AG04449 (cell line): ENCODE measurements at regions not wholly inside any gene's neighbourhood (a gene's known extent, or its start where the extent isn't known, plus 50 kb on each side); places are given as distances from the start of the nearest gene placed in this dataset.

ENCODE experiments used
- CTCF ChIA-PET: fragments of 350-600 bp; formaldehyde crosslinking; extraction: SDS; loops from one replicate; lab custom pipeline; 2021; ENCODE audit warnings: antibody characterized with exemption; lab: Yijun Ruan, JAX
- POLR2A ChIA-PET: fragments of 400-600, 350-600 bp; formaldehyde crosslinking; extraction: SDS; loops from one replicate; lab custom pipeline; 2020; ENCODE audit warnings: antibody characterized with exemption, inconsistent platforms; lab: Yijun Ruan, JAX
- DNase-seq: peaks from one replicate; pipeline ENCODE4 v3.0.0-alpha.2; 2010; ENCODE audit warnings: low read depth, low spot score
- H3K4me3 ChIP-seq: 2 replicates; pipeline ENCODE4 v1.5.1; 2011; ENCODE audit warnings: low read depth, mild to moderate bottlenecking, control low read depth, low read length
- TF ChIP-seq, protein P1 (sequence below): IDR thresholded peaks from one replicate; pipeline ENCODE4 v1.5.1; 2011; ENCODE audit warnings: mild to moderate bottlenecking, moderate library complexity, low read length, control low read depth, inconsistent platforms; ENCODE audit not compliant: insufficient read depth; ENCODE audit errors: missing control alignments

DNA sequence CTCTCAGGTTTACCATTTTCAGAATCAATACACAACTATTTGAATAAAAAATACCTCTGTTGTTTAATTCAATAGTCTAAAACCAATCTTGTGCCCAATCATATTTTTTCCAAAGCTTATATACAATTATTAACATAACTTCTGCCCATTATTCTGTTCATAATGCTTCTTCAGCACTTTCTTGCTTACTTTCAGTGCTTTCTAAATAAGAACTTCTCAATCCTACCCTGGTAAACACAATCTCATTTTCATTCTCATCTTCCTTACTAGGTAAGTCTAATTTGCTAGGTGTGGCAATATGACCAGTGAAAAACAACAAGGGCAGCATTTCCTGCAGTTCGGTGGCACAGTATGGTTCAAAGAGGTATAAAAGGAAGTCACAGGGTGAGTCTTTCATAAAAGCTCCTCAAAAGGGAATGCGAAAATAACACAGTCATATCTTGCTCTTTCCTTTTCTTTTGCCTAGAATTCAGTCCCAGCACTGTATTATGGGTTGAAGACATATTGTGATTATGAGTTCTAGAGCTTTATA is 103.5 kb downstream of the FOXG1 start:
- H3K4me3 ChIP-seq: no peak overlapping the region
- POLR2A ChIA-PET: no interaction called here
- TF ChIP-seq, protein P1, sequence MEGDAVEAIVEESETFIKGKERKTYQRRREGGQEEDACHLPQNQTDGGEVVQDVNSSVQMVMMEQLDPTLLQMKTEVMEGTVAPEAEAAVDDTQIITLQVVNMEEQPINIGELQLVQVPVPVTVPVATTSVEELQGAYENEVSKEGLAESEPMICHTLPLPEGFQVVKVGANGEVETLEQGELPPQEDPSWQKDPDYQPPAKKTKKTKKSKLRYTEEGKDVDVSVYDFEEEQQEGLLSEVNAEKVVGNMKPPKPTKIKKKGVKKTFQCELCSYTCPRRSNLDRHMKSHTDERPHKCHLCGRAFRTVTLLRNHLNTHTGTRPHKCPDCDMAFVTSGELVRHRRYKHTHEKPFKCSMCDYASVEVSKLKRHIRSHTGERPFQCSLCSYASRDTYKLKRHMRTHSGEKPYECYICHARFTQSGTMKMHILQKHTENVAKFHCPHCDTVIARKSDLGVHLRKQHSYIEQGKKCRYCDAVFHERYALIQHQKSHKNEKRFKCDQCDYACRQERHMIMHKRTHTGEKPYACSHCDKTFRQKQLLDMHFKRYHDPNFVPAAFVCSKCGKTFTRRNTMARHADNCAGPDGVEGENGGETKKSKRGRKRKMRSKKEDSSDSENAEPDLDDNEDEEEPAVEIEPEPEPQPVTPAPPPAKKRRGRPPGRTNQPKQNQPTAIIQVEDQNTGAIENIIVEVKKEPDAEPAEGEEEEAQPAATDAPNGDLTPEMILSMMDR: no peak
- CTCF ChIA-PET: no interaction called here
- no peak for DNase-seq

DNA sequence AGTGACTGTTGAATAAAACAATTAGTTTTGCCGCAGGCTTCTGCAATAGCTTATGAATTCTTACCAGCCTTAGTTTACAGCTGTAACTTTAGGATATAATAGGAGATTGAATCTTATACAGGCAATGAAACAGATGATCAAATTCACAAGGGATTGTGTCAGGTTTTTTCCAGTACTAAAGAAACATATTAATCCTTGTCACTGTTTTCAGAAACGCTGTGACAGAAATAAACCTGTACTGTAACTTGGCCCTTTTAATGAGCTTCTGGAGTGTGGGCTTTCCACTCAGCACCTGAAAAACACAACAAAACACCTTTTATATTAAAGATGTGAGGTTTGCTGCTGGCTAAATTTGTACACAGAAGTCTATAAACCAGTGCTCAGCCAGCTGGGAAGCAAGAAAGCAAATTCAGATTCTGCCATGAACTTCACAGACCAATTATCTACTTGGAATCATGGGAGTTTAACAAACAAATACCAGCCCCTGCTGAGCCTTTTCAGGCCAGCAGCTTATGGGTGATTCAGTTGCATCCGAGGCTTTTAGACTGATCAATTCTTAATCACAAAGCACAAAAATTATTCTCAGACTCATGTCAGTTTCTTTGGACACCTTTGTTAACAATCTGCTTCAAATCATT is 109.5 kb downstream of the FOXG1 start:
- CTCF ChIA-PET: no interaction called here
- H3K4me3 ChIP-seq: no peak overlapping the region
- TF ChIP-seq, protein P1: no peak
- no peak for DNase-seq
- POLR2A ChIA-PET: no interaction called here

DNA sequence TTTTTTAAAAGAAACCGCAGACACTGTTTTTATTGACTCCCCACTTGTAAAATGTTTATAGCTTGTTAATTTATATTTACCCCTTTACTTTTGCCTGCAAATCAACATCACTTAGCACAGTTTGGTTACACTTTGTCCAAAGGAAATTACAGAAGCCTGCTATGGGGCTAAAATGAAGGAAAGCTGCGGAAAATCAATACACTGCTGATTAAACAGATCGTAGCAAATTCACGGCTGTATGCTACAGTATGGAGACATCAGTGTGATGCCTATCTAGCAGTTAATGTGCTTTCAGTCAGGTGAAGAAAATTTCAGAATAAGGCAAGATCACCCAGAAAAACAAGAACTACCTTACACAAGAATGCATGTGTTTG is 110.0 kb downstream of the FOXG1 start:
- POLR2A ChIA-PET: no interaction called here
- CTCF ChIA-PET: no interaction called here
- no peak overlapping the region for H3K4me3 ChIP-seq
- TF ChIP-seq, protein P1: no peak
- no peak for DNase-seq

DNA sequence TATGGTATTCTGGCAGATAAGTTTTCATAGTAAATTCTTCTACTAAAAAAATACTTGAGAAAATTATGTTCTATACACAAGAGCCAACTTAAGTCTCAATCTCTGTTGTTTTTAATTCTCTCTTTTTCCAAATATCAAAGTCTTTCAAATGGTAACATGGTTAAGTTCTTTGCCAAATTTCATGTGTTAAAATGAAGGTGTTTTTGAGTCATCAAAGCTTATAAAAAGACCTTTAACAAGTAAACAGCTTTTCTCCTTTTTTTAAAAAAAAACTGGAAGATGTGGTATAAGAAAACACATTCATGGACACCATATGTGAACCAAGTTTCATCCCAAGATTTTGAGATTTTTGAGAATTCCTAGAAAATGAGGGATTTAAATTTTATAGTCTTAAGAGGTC is 111.3 kb downstream of the FOXG1 start:
- no peak for DNase-seq
- TF ChIP-seq, protein P1: no peak
- H3K4me3 ChIP-seq: no peak overlapping the region
- CTCF ChIA-PET: no interaction called here
- POLR2A ChIA-PET: no interaction called here

DNA sequence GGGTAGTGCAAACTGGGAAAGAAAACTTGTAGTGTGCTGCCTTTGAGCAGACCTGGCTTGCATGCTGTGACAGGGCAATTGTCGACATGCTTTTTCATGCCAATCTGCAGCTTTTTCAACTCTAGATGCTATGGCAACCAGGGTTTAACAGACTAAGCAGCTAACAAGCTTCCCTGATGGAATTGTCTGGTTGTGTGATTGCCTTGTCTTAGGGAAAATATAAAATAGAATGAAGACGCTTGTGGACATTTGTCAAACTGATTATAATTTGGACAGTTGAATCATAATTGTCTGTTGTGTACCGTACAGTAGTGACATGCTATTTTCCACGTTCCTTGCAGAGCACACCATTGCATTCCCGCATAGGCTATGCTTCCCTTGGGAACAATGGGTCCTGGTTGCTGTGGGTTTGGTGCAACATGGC is 113.0 kb downstream of the FOXG1 start:
- H3K4me3 ChIP-seq: no peak overlapping the region
- DNase-seq: no peak
- ChIA-PET CTCF (no interaction called here), POLR2A (no interaction called here)
- TF ChIP-seq, protein P1: no peak

DNA sequence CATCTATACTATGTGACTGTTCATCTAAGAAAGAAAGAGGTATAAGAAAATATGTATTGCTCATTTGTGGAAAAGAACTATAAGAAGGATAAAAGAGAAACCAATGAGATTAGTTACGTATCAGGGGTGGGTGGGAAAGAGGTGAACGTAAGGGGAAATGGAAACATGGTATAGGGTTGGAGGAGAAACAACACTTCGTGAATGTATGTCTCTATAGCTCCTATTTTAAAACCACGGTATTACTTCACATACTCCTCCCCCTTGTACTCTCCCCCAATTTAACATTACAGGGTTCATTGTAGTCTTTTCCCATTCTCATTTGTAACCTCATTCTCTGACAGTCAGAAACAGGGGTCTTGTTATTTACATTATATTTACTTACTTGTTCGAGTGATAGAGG is 120.4 kb downstream of the FOXG1 start:
- TF ChIP-seq, protein P1: no peak
- no peak overlapping the region for H3K4me3 ChIP-seq
- CTCF ChIA-PET: no interaction called here
- POLR2A ChIA-PET: no interaction called here
- DNase-seq: no peak
